Panc1 (cell line): ENCODE measurements at regions not wholly inside any gene's neighbourhood (a gene's known extent, or its start where the extent isn't known, plus 50 kb on each side); places are given as distances from the start of the nearest gene placed in this dataset.

Source experiments
- ATAC-seq: fragments of 200-7000 bp; cut with Tn5 transposase; 2 replicates; pipeline ENCODE4 v1.9.1; 2020; ENCODE audit warnings: mild to moderate bottlenecking, moderate library complexity
- BruUV-seq: library from RNA; stranded (reverse); fragments of 400-500 nt; replicated peaks from 2 replicates; lab custom pipeline; 2021; lab: Mats Ljungman, UMichigan
- CTCF ChIA-PET: fragments of 300-600 bp; sonication (Branson Sonifier 250); formaldehyde crosslinking; loops from one replicate; lab custom pipeline; 2022; ENCODE audit warnings: antibody characterized with exemption; lab: Charles Lee
- POLR2A ChIA-PET: fragments of 300-600 bp; sonication (Branson Sonifier 250); formaldehyde crosslinking; loops from one replicate; lab custom pipeline; 2022; ENCODE audit warnings: antibody characterized with exemption; lab: Charles Lee
- DNase-seq: peaks from one replicate; pipeline ENCODE4 v3.0.0-alpha.2; 2010; ENCODE audit warnings: low read depth, low spot score
- H3K27ac ChIP-seq: 2 replicates; pipeline ENCODE4 v1.5.1; 2011; ENCODE audit warnings: mild to moderate bottlenecking, low read length, inconsistent platforms
- H3K27me3 ChIP-seq: fragments of 200-500 bp; sonication (Bioruptor generic); 2 replicates; pipeline ENCODE4 v1.6.0; 2014; ENCODE audit warnings: low read length, inconsistent platforms; ENCODE audit not compliant: control insufficient read depth, insufficient read depth
- H3K36me3 ChIP-seq: fragments of 200-500 bp; sonication (Bioruptor generic); 2 replicates; pipeline ENCODE4 v1.5.1; 2014; ENCODE audit warnings: inconsistent platforms, mild to moderate bottlenecking, low read length, moderate library complexity; ENCODE audit not compliant: control insufficient read depth, insufficient read depth
- H3K4me1 ChIP-seq: 2 replicates; pipeline ENCODE4 v1.5.1; 2011; ENCODE audit warnings: inconsistent platforms, mild to moderate bottlenecking, low read length, moderate library complexity; ENCODE audit not compliant: control insufficient read depth, insufficient read depth
- H3K4me3 ChIP-seq, 2 experiments: 2 replicates each; pipeline ENCODE4 v1.5.1; 2011 to 2012; ENCODE audit warnings: low read depth in 2 of 2, low read length in 2 of 2, mild to moderate bottlenecking in 2 of 2, inconsistent platforms in 1 of 2, moderate library complexity in 1 of 2
- H3K9me3 ChIP-seq: fragments of 200-500 bp; sonication (Bioruptor generic); 2 replicates; pipeline ENCODE4 v1.5.1; 2014; ENCODE audit warnings: low read depth, mild to moderate bottlenecking, inconsistent platforms, low read length, moderate library complexity; ENCODE audit not compliant: control insufficient read depth, insufficient read depth
- POLR2AphosphoS5 ChIP-seq: IDR thresholded peaks from 2 replicates; pipeline ENCODE4 v1.6.1; 2012; ENCODE audit warnings: mild to moderate bottlenecking, low read depth, low read length, moderate library complexity
- SIN3A ChIP-seq: IDR thresholded peaks from 2 replicates; pipeline ENCODE4 v1.6.1; 2012; ENCODE audit warnings: low read depth, mild to moderate bottlenecking, low read length, moderate library complexity, borderline replicate concordance; ENCODE audit not compliant: insufficient read depth
- TCF7L2 ChIP-seq: IDR thresholded peaks from 2 replicates; pipeline ENCODE4 v1.6.1; 2011; ENCODE audit warnings: mild to moderate bottlenecking, low read depth, low read length, inconsistent platforms
- in situ Hi-C: cut with HindIII; loops from 2 replicates; pipeline ENCODE4 v1.10.0; 2016; ENCODE audit warnings: low sequenced_read_pairs, low pct_unique_long_range_greater_than_20kb
- intact Hi-C: fragments of 100-400 bp; cut with micrococcal nuclease; formaldehyde crosslinking; loops from one replicate; pipeline ENCODE4 v1.10.0; 2022; ENCODE audit not compliant: unreplicated experiment
- TF ChIP-seq, protein P1 (sequence below), 2 experiments: IDR thresholded peaks; 2 replicates each; pipeline ENCODE4 v1.6.1; 2011 to 2012; ENCODE audit warnings: low read depth in 2 of 2, control low read depth in 1 of 2, low read length in 1 of 2, mild to moderate bottlenecking in 1 of 2, moderate library complexity in 1 of 2; ENCODE audit not compliant: insufficient read depth in 1 of 2
- TF ChIP-seq, protein P2 (sequence below): fragments of 450-650 bp; IDR thresholded peaks from 2 replicates; pipeline ENCODE4 v1.5.1; 2017; ENCODE audit warnings: mild to moderate bottlenecking

DNA sequence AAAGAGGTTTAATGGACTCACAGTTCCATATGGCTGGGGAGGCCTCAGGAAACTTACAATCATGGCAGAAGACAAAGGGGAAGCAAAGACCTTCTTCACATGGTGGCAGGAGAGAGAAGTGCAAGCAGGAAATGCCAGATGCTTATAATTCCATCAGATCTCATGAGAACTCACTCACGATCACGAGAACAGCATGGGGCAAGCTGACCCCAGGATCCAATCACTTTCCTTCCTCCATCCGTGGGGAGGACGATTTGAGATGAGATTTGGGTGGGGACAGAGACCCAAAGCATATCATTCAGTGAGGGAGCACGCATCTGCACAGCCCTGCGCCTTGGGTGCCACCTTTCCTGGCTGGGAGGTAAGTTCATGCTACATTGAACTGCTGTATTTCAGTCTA is 234.1 kb upstream of the ATP10A start:
- Histone ChIP-seq H3K4me3 (no peak overlapping the region), H3K36me3 (no peaks in the 10 kb centered on the region), H3K27ac (no peak overlapping the region), H3K27me3 (no peaks in the 10 kb centered on the region), H3K4me1 (no peaks in the 10 kb centered on the region), H3K9me3 (no peaks in the 10 kb centered on the region)
- ATAC-seq (no peak), DNase-seq (no peak)
- TF ChIP-seq, protein P1, sequence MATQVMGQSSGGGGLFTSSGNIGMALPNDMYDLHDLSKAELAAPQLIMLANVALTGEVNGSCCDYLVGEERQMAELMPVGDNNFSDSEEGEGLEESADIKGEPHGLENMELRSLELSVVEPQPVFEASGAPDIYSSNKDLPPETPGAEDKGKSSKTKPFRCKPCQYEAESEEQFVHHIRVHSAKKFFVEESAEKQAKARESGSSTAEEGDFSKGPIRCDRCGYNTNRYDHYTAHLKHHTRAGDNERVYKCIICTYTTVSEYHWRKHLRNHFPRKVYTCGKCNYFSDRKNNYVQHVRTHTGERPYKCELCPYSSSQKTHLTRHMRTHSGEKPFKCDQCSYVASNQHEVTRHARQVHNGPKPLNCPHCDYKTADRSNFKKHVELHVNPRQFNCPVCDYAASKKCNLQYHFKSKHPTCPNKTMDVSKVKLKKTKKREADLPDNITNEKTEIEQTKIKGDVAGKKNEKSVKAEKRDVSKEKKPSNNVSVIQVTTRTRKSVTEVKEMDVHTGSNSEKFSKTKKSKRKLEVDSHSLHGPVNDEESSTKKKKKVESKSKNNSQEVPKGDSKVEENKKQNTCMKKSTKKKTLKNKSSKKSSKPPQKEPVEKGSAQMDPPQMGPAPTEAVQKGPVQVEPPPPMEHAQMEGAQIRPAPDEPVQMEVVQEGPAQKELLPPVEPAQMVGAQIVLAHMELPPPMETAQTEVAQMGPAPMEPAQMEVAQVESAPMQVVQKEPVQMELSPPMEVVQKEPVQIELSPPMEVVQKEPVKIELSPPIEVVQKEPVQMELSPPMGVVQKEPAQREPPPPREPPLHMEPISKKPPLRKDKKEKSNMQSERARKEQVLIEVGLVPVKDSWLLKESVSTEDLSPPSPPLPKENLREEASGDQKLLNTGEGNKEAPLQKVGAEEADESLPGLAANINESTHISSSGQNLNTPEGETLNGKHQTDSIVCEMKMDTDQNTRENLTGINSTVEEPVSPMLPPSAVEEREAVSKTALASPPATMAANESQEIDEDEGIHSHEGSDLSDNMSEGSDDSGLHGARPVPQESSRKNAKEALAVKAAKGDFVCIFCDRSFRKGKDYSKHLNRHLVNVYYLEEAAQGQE (IDR thresholded peaks at IDR 0.05; ENCODE audit: insufficient read depth in 1 of 2, low read depth in 2 of 2, low read length in 1 of 2) = no peak
- no peak for TF ChIP-seq TCF7L2
- no peak for TF ChIP-seq POLR2AphosphoS5
- no peak for TF ChIP-seq SIN3A
- TF ChIP-seq, protein P2, sequence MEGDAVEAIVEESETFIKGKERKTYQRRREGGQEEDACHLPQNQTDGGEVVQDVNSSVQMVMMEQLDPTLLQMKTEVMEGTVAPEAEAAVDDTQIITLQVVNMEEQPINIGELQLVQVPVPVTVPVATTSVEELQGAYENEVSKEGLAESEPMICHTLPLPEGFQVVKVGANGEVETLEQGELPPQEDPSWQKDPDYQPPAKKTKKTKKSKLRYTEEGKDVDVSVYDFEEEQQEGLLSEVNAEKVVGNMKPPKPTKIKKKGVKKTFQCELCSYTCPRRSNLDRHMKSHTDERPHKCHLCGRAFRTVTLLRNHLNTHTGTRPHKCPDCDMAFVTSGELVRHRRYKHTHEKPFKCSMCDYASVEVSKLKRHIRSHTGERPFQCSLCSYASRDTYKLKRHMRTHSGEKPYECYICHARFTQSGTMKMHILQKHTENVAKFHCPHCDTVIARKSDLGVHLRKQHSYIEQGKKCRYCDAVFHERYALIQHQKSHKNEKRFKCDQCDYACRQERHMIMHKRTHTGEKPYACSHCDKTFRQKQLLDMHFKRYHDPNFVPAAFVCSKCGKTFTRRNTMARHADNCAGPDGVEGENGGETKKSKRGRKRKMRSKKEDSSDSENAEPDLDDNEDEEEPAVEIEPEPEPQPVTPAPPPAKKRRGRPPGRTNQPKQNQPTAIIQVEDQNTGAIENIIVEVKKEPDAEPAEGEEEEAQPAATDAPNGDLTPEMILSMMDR = no peak
- ChIA-PET CTCF (no interaction called here), POLR2A (no interaction called here)
- BruUV-seq = no TSS peak
- in situ Hi-C loops = no loop called here
- intact Hi-C loops = no loop called here

DNA sequence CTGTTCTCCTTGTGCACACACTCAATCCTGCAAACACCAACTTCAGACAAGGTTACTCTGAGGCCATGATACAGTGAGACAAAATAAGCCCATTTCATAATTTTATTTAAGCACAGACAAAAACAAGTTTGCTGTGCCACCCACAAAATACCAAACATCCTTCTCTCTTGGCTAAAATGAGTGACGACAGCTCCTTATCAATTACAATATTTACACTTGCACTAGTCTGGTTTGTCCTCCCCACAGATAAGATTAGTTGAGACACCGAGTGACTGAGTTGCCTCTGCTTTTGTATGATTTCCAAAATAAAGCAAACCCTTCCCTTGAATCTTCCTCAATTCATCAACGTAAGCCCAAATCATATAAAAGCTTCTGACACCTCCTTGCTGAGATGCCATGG is 233.5 kb upstream of the ATP10A start:
- Histone ChIP-seq H3K4me3 (no peak overlapping the region), H3K27ac (no peak overlapping the region), H3K4me1 (no peaks in the 10 kb centered on the region), H3K27me3 (no peaks in the 10 kb centered on the region), H3K36me3 (no peaks in the 10 kb centered on the region), H3K9me3 (no peaks in the 10 kb centered on the region)
- no TSS peak for BruUV-seq
- ATAC-seq (no peak), DNase-seq (no peak)
- ChIA-PET POLR2A (interaction anchor here (0.6 kb wide), 1 partner anchor 674 kb away, joined by 12 read pairs; no protein-coding TSS in a partner anchor), CTCF (no interaction called here)
- in situ Hi-C loops = no loop called here
- intact Hi-C loops = no loop called here
- TF ChIP-seq, protein P1 (IDR thresholded peaks at IDR 0.05; ENCODE audit: insufficient read depth in 1 of 2, low read depth in 2 of 2, low read length in 1 of 2) = no peak
- TF ChIP-seq POLR2AphosphoS5 (no peak), SIN3A (no peak), TCF7L2 (no peak)
- TF ChIP-seq, protein P2 = no peak
